ENCODE measurements at regions not wholly inside any gene's neighbourhood (a gene's known extent, or its start where the extent isn't known, plus 50 kb on each side); places are given as distances from the start of the nearest gene placed in this dataset.

GRCh38 chr15:59945036-59945435, 59.1 kb upstream of the FOXB1 start:
- Histone ChIP-seq H3K4me1 (no peaks in the 10 kb centered on the region), H3K36me3 (no peaks in the 10 kb centered on the region), H3K27ac (no peak overlapping the region), H3K4me3 (no peak overlapping the region), H3K9me3 (no peaks in the 10 kb centered on the region), H3K27me3 (peaks cover 0 to 3% of the 10 kb centered on the region in 2 donors)
- no peak for DNase-seq (ENCODE audit: low spot score in 2 of 2)
- TF ChIP-seq EP300 (IDR thresholded peaks at IDR 0.05) (no peak), POLR2A (IDR thresholded peaks at IDR 0.05) (no peak)
- TF ChIP-seq, protein P1, sequence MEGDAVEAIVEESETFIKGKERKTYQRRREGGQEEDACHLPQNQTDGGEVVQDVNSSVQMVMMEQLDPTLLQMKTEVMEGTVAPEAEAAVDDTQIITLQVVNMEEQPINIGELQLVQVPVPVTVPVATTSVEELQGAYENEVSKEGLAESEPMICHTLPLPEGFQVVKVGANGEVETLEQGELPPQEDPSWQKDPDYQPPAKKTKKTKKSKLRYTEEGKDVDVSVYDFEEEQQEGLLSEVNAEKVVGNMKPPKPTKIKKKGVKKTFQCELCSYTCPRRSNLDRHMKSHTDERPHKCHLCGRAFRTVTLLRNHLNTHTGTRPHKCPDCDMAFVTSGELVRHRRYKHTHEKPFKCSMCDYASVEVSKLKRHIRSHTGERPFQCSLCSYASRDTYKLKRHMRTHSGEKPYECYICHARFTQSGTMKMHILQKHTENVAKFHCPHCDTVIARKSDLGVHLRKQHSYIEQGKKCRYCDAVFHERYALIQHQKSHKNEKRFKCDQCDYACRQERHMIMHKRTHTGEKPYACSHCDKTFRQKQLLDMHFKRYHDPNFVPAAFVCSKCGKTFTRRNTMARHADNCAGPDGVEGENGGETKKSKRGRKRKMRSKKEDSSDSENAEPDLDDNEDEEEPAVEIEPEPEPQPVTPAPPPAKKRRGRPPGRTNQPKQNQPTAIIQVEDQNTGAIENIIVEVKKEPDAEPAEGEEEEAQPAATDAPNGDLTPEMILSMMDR (IDR thresholded peaks at IDR 0.05), result no peak
- 55 to 57% methylated on average over 10 of the region's 10 CpGs for WGBS, 2 donors

DNA sequence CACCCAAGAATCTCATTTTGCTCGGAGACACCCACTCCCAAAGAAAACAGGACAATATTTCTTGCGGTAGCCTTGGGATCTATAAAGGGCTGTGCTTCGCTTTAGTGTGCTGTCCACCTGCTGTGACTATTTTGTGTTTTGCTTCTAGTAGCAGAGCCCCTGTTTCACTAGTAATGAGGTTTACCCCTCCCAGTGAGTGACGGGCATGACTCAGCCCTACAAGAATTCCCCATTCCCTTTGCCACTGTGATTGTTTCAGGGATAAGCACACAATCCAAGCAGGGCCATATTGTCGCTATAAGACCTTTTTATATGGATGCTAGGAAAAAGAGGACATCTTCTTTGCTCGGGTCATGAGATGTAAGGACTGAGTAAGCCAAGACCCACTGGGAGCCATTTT, 62.5 kb upstream of the FOXB1 start:
- Histone ChIP-seq H3K9me3 (no peaks in the 10 kb centered on the region), H3K4me1 (no peaks in the 10 kb centered on the region), H3K36me3 (no peaks in the 10 kb centered on the region), H3K27ac (no peak overlapping the region), H3K27me3 (peaks cover 0 to 18% of the 10 kb centered on the region in 2 donors), H3K4me3 (no peak overlapping the region)
- no peak for DNase-seq (ENCODE audit: low spot score in 2 of 2)
- TF ChIP-seq EP300 (IDR thresholded peaks at IDR 0.05) (no peak), POLR2A (IDR thresholded peaks at IDR 0.05) (no peak)
- TF ChIP-seq, protein P1 (IDR thresholded peaks at IDR 0.05), result no peak
- 63 to 66% methylated on average over 6 of the region's 6 CpGs for WGBS, 2 donors

- WGBS, 2 donors, result 44 to 63% methylated on average over 1 of the region's 1 CpG
- no peak for DNase-seq (ENCODE audit: low spot score in 2 of 2)
- no peak overlapping the region for H3K27ac ChIP-seq
- TF ChIP-seq POLR2A (IDR thresholded peaks at IDR 0.05), result no peak
- TF ChIP-seq, protein P1 (IDR thresholded peaks at IDR 0.05), result no peak
- no peak for TF ChIP-seq EP300 (IDR thresholded peaks at IDR 0.05)
- H3K4me3 ChIP-seq, result no peak overlapping the region
- H3K4me1 ChIP-seq, result no peaks in the 10 kb centered on the region
- H3K36me3 ChIP-seq, result no peaks in the 10 kb centered on the region
- H3K27me3 ChIP-seq, result peaks cover 0 to 18% of the 10 kb centered on the region in 2 donors
- H3K9me3 ChIP-seq, result no peaks in the 10 kb centered on the region
These were observed 63.2 kb upstream of the FOXB1 start for GRCh38 chr15:59940928-59941327.

GRCh38 chr15:59940456-59940855, 63.7 kb upstream of the FOXB1 start:
- Histone ChIP-seq H3K27ac (no peak overlapping the region), H3K4me1 (no peaks in the 10 kb centered on the region), H3K9me3 (no peaks in the 10 kb centered on the region), H3K36me3 (no peaks in the 10 kb centered on the region), H3K27me3 (peaks cover 0 to 18% of the 10 kb centered on the region in 2 donors), H3K4me3 (no peak overlapping the region)
- no peak for DNase-seq (ENCODE audit: low spot score in 2 of 2)
- 63 to 71% methylated on average over 6 of the region's 6 CpGs for whole genome bisulfite sequencing, 2 donors
- TF ChIP-seq POLR2A (IDR thresholded peaks at IDR 0.05) (no peak), EP300 (IDR thresholded peaks at IDR 0.05) (no peak)
- TF ChIP-seq, protein P1 (IDR thresholded peaks at IDR 0.05), result no peak

DNA sequence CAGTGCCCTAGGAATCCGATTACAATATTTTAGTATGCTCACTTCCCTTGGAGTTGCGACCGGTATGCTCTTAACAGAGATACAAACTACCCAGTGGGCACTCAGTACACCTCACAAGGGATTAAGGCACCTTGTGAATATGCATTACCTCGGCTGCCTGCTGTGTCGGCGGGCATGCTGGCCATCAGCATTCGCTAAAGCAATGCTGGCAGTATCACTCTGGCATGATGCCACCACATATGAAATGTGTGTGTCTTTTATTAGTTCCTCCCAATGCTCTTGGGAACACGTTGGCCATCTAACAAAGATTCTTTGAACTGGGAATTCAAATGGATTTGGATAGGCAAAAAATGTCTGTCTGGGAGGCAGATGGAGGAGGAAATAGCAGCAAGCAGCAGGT, 67.4 kb upstream of the FOXB1 start:
- TF ChIP-seq EP300 (IDR thresholded peaks at IDR 0.05) (no peak), POLR2A (IDR thresholded peaks at IDR 0.05) (no peak)
- TF ChIP-seq, protein P1 (IDR thresholded peaks at IDR 0.05), result no peak
- Histone ChIP-seq H3K36me3 (no peaks in the 10 kb centered on the region), H3K9me3 (no peaks in the 10 kb centered on the region), H3K4me1 (no peaks in the 10 kb centered on the region), H3K27ac (no peak overlapping the region), H3K27me3 (peaks cover 0 to 24% of the 10 kb centered on the region in 2 donors), H3K4me3 (no peak overlapping the region)
- DNase-seq (ENCODE audit: low spot score in 2 of 2), result no peak
- WGBS, 2 donors, result 35% methylated on average over 8 of the region's 8 CpGs

All from tibial nerve (tissue), 4 donors.